GM12878 (cell line): ENCODE measurements at regions not wholly inside any gene's neighbourhood (a gene's known extent, or its start where the extent isn't known, plus 50 kb on each side); places are given as distances from the start of the nearest gene placed in this dataset.

Source experiments
- ATF3 ChIP-seq: IDR thresholded peaks from 2 replicates; pipeline ENCODE4 v1.6.1; 2011; ENCODE audit warnings: low read depth, mild to moderate bottlenecking, low read length, moderate library complexity, borderline replicate concordance; ENCODE audit errors: extremely low read depth
- CHD2 ChIP-seq: IDR thresholded peaks from 2 replicates; pipeline ENCODE4 v1.6.1; 2011; ENCODE audit warnings: low read depth, low read length, improper control_type of control experiment, borderline replicate concordance
- CTCF ChIP-seq, 3 experiments: IDR thresholded peaks in 2 of 3; conservative IDR thresholded peaks in 1 of 3; 2 replicates each; pipeline ENCODE4 v1.5.1; 2011; ENCODE audit warnings: low read depth in 3 of 3, low read length in 3 of 3, mild to moderate bottlenecking in 3 of 3, control low read depth in 2 of 3, moderate library complexity in 2 of 3, inconsistent platforms in 1 of 3, mixed read lengths in 1 of 3; ENCODE audit not compliant: control insufficient read depth in 2 of 3, insufficient read depth in 1 of 3; ENCODE audit errors: extremely low read depth in 1 of 3
- CUX1 ChIP-seq: IDR thresholded peaks from 2 replicates; pipeline ENCODE4 v1.6.1; 2012; ENCODE audit warnings: improper control_type of control experiment, low read depth, low read length; ENCODE audit not compliant: insufficient replicate concordance
- EP300 ChIP-seq, 2 experiments: fragments of 150-350 bp in 1 of 2; IDR thresholded peaks; 2 replicates each; pipeline ENCODE4 v1.6.1; 2011 to 2012; ENCODE audit warnings: low read depth in 2 of 2, low read length in 2 of 2, borderline replicate concordance in 1 of 2, improper control_type of control experiment in 1 of 2, inconsistent platforms in 1 of 2; ENCODE audit not compliant: control insufficient read depth in 1 of 2
- HCFC1 ChIP-seq: fragments of 150-350 bp; IDR thresholded peaks from 2 replicates; pipeline ENCODE4 v1.6.1; 2014; ENCODE audit warnings: low read length
- NFXL1 ChIP-seq: fragments of 450-650 bp; IDR thresholded peaks from 2 replicates; pipeline ENCODE4 v1.6.1; 2017; ENCODE audit warnings: antibody characterized with exemption, mild to moderate bottlenecking, borderline replicate concordance
- SMARCA5 ChIP-seq: fragments of 450-650 bp; IDR thresholded peaks from 2 replicates; pipeline ENCODE4 v1.6.1; 2017; ENCODE audit warnings: mild to moderate bottlenecking
- ZNF274 ChIP-seq: IDR thresholded peaks from one replicate; pipeline ENCODE4 v1.8.0; 2011; ENCODE audit not compliant: insufficient read length, insufficient read depth

DNA sequence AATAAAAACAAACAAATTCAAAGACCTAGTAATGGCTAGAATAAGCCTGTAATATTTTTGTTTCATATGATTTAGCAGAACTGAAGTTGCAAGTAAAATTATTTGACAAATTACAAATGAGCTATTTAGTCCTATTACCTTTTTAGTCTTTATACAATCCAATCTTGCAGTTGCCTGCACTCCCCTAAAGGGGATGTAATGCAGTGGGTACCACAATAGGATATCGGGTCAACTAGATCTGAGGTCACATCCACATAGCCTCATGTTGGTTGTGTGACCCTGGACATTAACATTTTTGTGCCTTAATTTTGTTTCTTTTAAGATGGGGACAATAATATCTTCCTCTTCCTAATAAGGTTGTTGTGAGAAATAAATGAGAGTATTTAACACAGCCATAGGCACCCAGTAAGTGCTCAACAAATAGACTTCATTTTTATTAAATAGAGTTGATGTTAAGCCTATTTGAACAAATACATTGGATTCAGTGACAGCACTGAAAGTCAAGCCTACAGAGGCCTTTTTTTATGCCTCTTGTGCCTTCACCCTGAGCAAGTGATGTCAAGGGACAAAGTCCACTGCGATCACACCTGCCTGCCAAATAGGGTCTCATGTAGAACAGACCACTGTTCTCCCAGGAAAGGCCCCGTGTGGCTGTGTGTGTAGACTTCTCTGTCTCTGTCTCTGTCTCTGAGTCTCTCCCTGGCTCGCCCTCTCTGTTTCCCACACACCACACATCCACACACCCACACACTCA is 124.8 kb downstream of the EVX1 start:
- no peak for TF ChIP-seq CTCF (IDR thresholded peaks at IDR 0.05 in 2 of 3, conservative IDR thresholded peaks at IDR 0.05 in 1 of 3; ENCODE audit: control insufficient read depth in 2 of 3, extremely low read depth in 1 of 3, insufficient read depth in 1 of 3, low read depth in 3 of 3, low read length in 3 of 3)
- TF ChIP-seq NFXL1: no peak
- TF ChIP-seq SMARCA5: no peak
- no peak for TF ChIP-seq EP300 (IDR thresholded peaks at IDR 0.05; ENCODE audit: borderline replicate concordance in 1 of 2, control insufficient read depth in 1 of 2, low read depth in 2 of 2, low read length in 2 of 2)
- TF ChIP-seq ZNF274: no peak
- TF ChIP-seq HCFC1: no peak
- TF ChIP-seq ATF3: no peak
- TF ChIP-seq CHD2: no peak
- no peak for TF ChIP-seq CUX1
